Erythroblast (primary cell): ENCODE measurements at regions not wholly inside any gene's neighbourhood (a gene's known extent, or its start where the extent isn't known, plus 50 kb on each side); places are given as distances from the start of the nearest gene placed in this dataset.

Experiments used
- GATA1 ChIP-seq: IDR thresholded peaks from 2 replicates; pipeline ENCODE4 v1.6.1; 2011; ENCODE audit warnings: low read depth, mild to moderate bottlenecking, control low read depth, low read length, moderate library complexity
- POLR2A ChIP-seq: IDR thresholded peaks from 2 replicates; pipeline ENCODE4 v1.6.1; 2011; ENCODE audit warnings: mild to moderate bottlenecking, low read length

DNA sequence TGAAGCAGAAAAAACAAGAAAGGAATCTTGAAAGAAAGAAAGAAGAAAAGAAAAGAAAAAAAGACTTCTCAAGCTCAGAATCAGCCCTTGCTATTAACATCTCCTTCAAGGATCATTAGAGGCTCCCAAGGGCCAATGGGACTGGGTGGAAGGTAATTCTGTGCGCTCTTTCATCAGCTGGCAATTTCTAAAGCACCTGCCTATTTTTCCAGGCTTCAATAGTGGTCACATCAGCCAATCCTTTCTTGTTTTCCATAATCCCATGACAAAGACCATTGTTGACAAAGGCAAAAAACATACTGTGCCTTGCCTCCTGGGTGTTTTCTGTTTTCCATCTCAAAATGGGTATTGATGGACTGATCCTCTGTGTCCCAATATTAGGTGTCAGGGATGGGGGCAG, 88.2 kb upstream of the TSC22D1 start:
- TF ChIP-seq POLR2A: no peak
- no peak for TF ChIP-seq GATA1
